ENCODE measurements at regions not wholly inside any gene's neighbourhood (a gene's known extent, or its start where the extent isn't known, plus 50 kb on each side); places are given as distances from the start of the nearest gene placed in this dataset.
A peak's percentile ranks its signal among the peaks of the same experiment; 100 is the strongest.

DNA sequence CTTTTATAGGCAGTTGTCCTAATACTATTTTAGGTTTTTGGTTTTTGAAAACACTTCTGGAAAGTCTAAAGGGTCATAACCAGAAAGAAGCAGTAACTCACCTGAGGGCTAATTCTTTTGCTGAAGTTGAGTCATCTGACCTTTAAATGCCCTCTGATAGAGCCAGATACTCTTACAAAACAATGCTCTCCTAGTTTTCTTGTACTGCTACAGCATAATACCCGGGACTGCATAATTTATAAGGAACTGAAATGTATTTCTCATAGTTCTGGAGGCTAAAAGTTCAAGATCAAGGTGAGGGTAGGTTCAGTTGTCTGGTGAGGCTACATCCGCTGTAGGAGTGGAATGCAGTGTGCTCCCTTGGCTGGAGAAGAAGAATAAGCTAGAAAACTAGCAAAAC lies 670.3 kb downstream of the TLE4 start:
- DNase-seq (ENCODE audit: low read depth), result no peak

DNA sequence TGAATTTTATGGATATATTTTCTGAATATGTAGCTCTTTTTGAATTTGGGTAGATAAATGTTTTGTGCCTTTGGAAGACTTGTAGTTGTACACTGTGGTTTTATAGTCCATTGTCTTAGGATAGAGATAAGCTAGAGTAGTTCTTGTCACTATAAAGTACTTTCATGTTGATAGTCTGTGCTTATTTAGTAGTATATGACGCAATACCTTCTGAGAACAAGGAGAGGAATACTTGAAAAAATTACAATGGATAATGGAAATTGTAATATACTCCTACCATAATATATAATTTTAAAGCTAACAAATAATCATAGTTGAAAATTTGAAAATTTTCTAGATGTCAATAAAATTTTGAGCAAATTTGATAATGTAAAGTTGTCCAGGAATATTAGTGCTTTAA lies 664.0 kb downstream of the TLE4 start:
- DNase-seq (ENCODE audit: low read depth), result no peak

- no peak for DNase-seq (ENCODE audit: low read depth)
Measured at GRCh38 chr9:80233906-80234305, 662.1 kb downstream of the TLE4 start.

DNA sequence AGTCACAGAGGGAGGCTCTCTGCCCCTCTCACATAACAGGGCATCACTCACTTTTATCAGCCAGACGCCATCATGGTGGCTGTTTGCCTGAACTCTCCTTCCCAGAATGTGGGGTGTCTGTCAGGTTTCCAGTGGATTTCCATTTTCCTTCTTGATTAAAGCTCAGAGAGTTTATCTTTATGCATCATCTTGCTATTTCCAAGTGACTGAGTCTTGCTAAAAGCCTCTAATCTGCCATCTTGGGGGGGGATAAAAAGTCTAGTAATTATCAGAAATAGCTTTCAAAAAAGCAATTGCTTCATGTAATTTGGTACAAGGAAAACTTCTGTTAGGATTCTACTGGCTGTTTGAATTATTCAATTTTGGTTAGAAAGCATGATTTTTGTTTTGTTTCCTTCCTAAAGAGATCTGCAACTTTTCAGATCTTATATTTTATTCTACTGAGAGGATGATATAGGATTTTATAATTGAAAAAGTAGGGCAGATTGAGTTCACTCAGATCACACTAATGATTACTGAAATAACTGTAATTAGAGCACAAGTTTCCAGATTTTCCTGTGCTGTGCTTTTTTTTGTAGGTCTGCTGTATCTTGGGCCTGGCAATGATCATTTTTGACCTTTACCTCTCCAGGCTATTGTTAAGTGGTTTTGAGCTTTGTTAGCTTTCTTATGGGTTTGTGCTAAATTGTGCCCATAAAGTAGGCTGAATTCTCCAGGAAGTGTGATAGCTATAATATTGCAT lies 661.5 kb downstream of the TLE4 start:
- DNase-seq (ENCODE audit: low read depth), result no peak

DNA sequence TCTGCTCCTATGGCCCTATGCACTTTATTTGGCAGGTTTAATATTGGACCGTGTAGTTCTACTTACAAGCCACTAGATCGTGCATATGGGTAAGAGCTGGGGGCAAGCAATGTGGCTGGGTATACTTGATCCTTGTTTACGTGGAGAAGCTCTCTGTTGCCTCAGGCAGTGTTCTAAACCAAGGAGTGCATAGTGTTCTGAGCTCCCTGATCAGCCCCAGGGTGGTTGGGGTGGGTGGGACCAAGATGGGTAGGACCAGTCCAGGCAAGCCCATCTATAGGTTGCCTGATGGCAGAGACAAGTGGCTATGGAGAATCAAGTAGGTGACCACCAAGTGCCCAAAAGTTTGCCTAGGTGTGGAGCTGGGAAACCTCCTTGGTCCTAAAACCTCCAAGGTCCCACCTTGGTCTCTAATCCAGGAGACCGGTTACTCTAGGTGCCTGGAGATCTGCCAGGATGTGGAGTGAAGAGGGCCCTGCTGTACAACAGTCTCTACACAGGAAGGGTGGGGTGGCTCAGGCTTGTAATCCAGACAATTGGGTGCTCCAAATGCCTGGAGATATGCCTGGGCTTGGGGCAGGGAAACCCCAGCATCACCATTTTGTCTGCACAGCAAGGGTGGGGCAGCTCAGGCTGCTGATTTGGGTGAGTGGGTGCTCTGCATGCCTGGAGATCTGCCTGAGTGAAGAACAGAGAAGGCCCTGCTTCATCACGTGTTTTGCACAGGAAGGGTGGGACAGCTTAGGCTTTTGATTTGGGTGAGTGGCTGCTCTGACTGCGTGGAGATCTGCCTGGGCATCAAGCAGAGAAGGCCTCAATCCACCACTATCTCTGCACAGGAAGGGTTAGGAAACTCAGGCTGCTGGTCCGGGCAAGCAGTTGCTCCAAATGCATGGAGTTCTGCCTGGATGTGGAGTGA lies 659.8 kb downstream of the TLE4 start:
- DNase-seq (ENCODE audit: low read depth), result no peak

GRCh38 chr9:80223897-80224296 lies 652.1 kb downstream of the TLE4 start:
- DNase-seq (ENCODE audit: low read depth), result no peak

DNA sequence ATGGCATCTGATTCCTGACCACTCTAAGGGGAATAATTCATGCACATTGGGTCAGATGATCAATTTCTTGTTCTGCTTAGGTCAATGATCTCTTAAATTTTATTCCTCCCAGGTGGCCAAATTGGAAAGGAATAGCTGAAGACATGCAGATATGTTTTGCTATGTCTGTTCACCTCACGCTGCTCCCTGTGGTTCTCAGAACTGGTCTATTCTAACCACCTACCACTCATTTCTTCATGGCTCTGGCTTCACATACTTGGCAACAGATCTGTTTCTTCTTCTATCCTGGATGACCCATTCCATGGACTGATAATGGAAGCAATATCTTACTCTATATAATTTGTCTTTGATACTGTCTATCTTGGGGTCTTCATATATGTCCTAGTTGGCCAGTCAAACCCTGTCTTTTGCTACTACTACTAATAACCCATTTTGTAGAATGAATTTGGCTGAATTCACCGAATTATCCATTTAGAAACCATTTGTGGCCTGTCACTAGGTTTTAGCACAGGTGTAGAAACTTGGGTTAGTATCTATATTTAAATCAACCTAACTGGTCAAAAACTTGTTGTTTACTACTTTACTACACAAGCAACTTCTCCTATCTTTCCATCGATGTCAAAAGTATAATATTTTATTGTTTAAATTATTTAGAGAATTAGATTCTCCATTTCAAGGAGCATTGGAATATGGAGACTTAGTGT lies 650.9 kb downstream of the TLE4 start:
- no peak for DNase-seq (ENCODE audit: low read depth)

DNA sequence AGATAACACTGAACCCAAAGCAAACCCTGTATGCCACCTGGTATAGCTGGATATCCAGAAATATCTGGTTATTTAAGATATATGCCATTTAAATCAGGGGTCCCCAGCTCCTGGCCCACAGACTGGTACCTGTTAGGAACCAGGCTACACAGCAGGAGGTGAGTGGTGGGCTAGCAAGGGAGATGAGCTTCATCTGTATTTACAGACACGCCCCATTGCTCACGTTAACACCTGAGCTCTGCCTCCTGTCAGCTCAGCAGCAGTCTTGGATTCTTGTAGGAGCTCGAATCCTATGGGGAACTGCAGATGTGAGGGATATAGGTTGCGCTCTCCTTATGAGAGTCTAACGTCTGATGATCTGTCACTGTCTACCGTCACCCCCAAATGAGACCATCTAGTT lies 646.6 kb downstream of the TLE4 start:
- no peak for DNase-seq (ENCODE audit: low read depth)

DNA sequence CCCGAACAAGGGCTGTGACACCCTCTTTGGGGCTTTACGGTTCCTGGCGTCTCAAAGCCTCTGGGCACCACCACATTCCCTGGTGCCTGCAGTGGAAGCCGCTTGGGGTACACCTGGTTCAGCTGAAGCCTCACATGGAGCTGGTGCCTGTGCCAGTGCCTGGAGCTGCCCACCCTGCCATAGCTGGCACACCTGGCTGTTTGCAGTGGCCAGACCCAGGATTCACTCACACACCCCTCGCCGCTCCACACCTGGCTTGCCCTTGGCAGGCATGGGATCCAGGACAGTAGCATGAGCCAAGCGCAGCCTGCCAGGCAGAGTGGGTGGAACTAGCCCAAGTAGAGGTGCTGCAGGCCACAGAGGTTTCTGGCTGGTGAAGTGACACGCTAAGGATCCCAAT lies 641.8 kb downstream of the TLE4 start:
- DNase-seq (ENCODE audit: low read depth), result no peak

DNA sequence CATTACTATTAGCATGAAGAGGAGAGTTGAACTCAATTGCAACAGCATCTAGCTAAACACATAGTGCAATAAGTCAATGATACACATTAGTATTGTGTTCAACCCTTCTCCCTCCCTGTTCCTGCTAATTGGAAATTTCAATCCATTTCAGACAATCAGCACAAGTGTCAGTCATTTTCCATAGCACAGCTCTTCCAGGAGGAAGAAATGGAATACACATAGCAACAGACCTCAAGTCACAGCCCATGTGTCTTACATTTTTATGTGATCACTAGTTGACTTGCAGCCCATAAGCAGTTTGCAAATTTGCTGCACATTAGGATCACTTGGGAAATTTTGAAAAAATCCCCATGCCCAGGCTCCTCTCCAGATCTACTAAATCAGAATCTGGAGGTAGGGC lies 636.9 kb downstream of the TLE4 start:
- DNase-seq (ENCODE audit: low read depth), result no peak

DNA sequence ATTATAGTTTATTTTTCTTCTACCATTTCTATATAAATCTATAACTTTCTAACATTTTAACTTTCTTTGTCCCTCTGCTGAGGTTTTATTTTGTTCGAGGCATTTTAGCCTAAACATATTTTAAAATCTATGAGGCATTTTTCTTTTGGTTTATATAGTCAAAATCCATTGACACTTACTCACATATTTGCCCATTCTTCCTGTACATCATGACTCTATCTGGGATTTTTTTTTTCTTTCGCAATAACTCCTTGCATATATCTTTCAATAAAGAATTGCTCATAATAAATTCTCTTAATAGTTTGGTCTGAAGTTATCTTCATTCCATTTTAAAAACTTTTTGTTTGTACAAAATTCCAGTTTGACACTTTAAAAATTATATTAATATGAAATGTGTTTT lies 632.3 kb downstream of the TLE4 start:
- DNase-seq (ENCODE audit: low read depth), result no peak

DNA sequence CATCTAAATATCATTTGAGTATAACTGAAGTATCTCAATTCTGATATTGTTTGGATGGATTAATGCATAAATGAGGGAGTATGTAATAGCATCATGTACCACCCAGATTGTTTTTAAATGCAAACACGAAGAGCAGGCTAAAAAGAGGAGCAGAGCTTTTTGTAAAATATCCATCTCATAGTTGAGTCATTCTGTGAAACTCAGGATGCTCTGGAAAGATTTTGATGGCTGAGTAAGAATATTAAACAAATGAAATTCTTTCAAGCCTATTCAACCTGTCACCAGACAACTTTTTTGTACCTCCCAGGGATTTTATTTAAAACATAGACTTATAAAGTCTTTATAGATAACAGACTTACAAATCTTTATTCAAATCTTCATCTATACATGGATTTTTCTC lies 625.9 kb downstream of the TLE4 start:
- DNase-seq (ENCODE audit: low read depth), result no peak

GRCh38 chr9:80191108-80191507 lies 619.3 kb downstream of the TLE4 start:
- DNase-seq (ENCODE audit: low read depth), result peak; percentile 27

- no peak for DNase-seq (ENCODE audit: low read depth)
Measured at GRCh38 chr9:80188579-80188978, 616.8 kb downstream of the TLE4 start.

GRCh38 chr9:80185112-80185738 lies 613.5 kb downstream of the TLE4 start:
- DNase-seq (ENCODE audit: low read depth), result no peak

DNA sequence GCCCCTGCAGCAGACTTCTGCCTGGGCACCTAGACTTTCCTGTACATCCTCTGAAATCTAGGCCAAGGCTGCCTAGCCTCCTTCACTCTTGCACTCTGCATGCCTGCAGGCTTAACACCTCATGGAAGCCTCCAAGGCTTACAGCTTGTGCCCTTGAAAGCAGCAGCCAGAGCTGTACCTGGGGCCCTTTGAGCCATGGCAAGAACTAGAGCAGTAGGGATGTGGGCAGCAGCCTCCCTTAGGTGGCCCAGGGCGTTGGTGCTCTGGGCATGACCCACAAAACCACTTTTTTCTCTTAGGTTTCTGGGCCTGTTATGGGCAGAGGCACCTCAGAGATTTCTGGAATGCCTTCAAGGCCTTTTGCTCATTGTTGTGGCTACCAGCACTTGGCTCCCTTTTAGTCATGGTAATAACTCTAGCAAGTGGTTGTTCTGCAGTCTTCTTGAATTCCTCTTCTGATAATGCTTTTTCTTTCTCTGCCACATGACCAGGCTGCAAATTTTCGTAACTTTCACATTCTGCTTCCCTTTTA lies 606.2 kb downstream of the TLE4 start:
- DNase-seq (ENCODE audit: low read depth), result peak; percentile 17

- peak; percentile 51 for DNase-seq (ENCODE audit: low read depth)
Measured at GRCh38 chr9:80175286-80176150, 603.8 kb downstream of the TLE4 start.

- no peak for DNase-seq (ENCODE audit: low read depth)
Measured at GRCh38 chr9:80163889-80164288, 592.1 kb downstream of the TLE4 start.

DNA sequence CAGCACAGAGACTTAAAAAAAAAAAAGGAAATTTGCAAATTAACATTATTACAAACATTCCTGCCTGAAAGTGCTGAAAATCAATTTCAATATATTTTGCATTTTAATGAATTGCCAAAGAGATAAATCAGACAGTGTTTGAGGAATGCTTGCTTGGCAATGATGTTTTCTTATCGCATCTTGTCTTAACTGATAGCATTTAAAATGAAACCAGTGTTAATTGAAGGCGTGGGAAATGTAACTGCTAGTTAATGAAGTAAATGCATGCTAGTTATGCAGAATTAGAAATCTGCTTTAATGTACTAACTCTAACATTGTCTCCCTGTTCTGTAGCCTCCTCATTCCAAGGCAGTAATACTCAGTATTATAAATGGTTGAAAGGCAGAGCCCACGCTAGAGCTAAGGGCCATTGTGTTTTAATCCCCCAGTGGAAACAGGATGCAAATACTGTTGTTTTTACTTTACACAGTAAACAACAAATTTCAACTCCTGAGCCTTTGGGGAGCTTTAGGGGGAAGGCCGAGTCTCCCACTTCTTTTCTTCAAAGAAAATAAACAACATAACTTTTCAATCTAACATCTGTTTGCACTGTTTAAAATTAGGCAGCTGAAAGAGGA lies 586.9 kb downstream of the TLE4 start:
- DNase-seq (ENCODE audit: low read depth), result no peak

- no peak for DNase-seq (ENCODE audit: low read depth)
Measured at GRCh38 chr9:80158131-80158530, 586.4 kb downstream of the TLE4 start.
